HUES6 (cell line): ENCODE measurements at regions not wholly inside any gene's neighbourhood (a gene's known extent, or its start where the extent isn't known, plus 50 kb on each side); places are given as distances from the start of the nearest gene placed in this dataset.

Experiments
- H3K27ac ChIP-seq: 2 replicates; pipeline ENCODE4 v1.7.0; 2013; ENCODE audit warnings: low read depth, mild to moderate bottlenecking, low read length, inconsistent platforms
- H3K27me3 ChIP-seq: 2 replicates; pipeline ENCODE4 v1.6.1; 2013; ENCODE audit warnings: low read length; ENCODE audit not compliant: control insufficient read depth, insufficient read depth
- H3K36me3 ChIP-seq: 2 replicates; pipeline ENCODE4 v1.6.1; 2013; ENCODE audit warnings: low read length; ENCODE audit not compliant: control insufficient read depth, insufficient read depth
- H3K4me1 ChIP-seq: 2 replicates; pipeline ENCODE4 v1.6.1; 2013; ENCODE audit warnings: low read length; ENCODE audit not compliant: control insufficient read depth, insufficient read depth
- H3K4me3 ChIP-seq: 2 replicates; pipeline ENCODE4 v1.5.1; 2013; ENCODE audit warnings: low read depth, low read length
- H3K9ac ChIP-seq: one replicate; pipeline ENCODE4 v1.6.1; 2013; ENCODE audit warnings: mild to moderate bottlenecking, low read length
- H3K9me3 ChIP-seq: 2 replicates; pipeline ENCODE4 v1.6.1; 2013; ENCODE audit warnings: low read depth, low read length; ENCODE audit not compliant: control insufficient read depth, insufficient read depth

DNA sequence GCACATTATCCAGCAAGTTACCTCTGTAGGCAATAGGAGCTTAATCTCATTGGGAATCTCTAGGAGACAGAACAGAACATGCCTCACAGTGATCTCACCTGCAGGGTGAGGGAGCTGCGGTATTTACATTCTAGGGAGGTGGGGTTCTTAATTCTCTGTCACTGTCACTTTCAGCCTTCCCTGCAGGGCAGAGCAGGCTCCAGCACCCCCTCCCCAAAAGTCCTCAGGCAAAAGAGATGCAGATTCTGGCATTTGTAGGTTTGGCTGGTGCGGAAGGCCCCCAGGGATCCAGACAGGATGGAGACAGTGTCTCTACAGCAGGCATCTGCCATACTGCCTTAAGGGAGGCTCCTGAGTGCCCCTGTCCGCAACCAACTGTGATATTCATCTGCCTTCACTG, 166.4 kb upstream of the ATP6AP2 start:
- no peak overlapping the region for H3K9ac ChIP-seq
- H3K36me3 ChIP-seq, result no peaks in the 10 kb centered on the region
- H3K4me1 ChIP-seq, result peaks cover 23% of the 10 kb centered on the region
- no peaks in the 10 kb centered on the region for H3K27me3 ChIP-seq
- H3K27ac ChIP-seq, result no peak overlapping the region
- no peak overlapping the region for H3K4me3 ChIP-seq
- peaks cover 8% of the 10 kb centered on the region for H3K9me3 ChIP-seq

DNA sequence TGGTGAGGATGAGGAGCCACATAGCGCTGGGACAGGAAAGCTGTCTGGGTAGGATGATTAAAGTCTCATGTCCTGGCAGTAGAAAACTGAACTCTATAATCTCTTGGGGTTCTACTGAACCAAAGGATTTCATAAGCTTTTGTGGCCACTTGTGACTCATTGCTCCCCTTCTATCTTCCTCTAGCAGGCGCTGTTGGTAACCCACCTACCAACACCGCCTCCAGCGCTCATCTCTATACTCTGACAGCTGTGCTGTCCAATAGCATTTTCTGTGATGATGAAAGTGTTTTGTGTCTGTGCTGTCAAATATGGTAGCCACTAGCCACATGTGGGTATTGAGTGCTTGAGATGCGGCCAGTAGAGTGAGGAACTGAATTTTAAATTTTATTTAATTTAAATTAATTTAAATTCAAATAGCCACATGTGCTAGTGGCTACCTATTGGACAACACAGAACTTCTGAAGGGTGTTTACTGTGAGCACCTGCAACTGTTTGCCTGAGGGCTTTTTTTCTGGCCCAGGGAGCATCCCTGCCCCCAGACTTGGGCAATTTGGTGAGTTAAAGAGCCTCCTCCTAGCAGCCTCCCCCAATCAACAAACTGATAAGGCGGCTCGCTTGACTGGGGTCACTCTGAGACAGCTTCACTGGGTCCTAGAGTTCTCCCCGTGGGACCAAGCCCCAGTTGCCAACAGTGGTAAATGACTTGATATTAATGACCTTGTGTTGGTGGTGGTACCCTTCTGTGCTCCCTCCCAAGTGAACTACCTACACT, 169.2 kb upstream of the ATP6AP2 start:
- H3K36me3 ChIP-seq, result no peaks in the 10 kb centered on the region
- H3K9me3 ChIP-seq, result peaks cover 23% of the 10 kb centered on the region
- peaks cover 23% of the 10 kb centered on the region for H3K4me1 ChIP-seq
- H3K9ac ChIP-seq, result no peak overlapping the region
- H3K27me3 ChIP-seq, result no peaks in the 10 kb centered on the region
- no peak overlapping the region for H3K27ac ChIP-seq
- no peak overlapping the region for H3K4me3 ChIP-seq

DNA sequence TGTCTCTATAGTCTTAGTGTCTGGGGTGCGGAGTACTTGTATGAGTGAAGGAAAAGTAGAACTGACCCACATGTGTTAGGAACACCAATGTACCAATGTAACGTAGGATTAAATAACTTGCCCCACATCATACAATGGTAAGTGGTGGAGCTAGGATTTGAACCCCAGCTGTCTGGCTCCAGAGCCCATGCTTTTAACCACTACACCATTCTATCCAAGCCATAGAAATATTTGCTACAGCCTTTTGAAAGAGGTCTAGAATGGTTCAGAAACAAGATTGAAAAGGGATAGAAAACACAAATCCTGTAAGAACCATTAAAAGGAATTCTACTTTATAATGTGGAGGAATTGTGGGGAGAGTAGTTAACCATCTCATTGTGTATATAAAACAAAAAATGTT, 169.9 kb upstream of the ATP6AP2 start:
- Histone ChIP-seq H3K27me3 (no peaks in the 10 kb centered on the region), H3K9ac (no peak overlapping the region), H3K27ac (no peak overlapping the region), H3K9me3 (peaks cover 23% of the 10 kb centered on the region), H3K36me3 (no peaks in the 10 kb centered on the region), H3K4me1 (peaks cover 23% of the 10 kb centered on the region), H3K4me3 (no peak overlapping the region)

DNA sequence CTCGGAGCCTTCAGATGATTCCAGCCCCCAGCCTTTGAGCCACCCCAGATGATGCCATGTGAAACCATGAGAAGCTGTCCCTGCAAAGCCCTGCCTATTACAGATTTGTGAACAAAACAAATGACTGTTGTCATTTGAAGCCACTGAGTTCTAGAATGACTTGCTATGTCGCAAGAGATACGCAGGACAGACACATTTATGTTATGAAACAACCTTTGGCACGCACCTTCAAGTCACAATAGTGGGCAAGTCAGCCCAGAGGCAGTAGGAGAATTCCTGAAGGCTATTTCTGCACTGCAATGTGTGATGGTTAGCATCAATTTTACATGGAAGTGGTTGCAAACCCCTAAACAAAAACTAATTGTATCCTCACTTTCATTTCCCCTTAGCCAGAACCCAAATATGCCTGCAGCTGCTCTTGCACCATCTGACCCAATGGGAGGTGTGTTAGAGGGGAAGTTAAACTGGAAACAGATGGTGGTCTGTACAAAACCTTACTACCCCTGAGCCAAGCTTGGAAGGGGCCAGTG, 174.4 kb upstream of the ATP6AP2 start:
- no peak overlapping the region for H3K4me3 ChIP-seq
- H3K36me3 ChIP-seq, result no peaks in the 10 kb centered on the region
- no peak overlapping the region for H3K9ac ChIP-seq
- H3K4me1 ChIP-seq, result peaks cover 13% of the 10 kb centered on the region; the same call in 1 of the 2 replicates
- no peaks in the 10 kb centered on the region for H3K27me3 ChIP-seq
- peaks cover 23% of the 10 kb centered on the region for H3K9me3 ChIP-seq
- no peak overlapping the region for H3K27ac ChIP-seq

DNA sequence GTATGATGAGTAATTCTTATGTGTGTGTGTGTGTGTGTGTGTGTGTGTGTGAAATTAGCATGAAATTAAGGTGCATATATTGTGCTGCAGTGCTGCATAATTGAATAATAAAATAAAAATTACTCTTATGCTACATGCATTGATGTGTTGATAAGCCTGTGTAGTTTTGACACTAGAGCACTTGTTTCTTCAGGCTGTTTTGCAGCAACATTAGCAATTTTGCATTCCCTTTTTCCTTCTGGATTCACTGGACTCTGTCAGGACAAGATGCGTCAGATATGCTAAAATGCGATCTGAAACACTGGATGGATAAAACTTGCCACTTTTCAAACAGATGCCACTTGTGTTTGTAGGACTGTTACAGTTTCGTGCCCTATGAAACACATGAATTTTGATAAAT, 175.4 kb upstream of the ATP6AP2 start:
- Histone ChIP-seq H3K4me1 (peaks cover 13% of the 10 kb centered on the region; the same call in 1 of the 2 replicates), H3K9me3 (peaks cover 26% of the 10 kb centered on the region), H3K27me3 (no peaks in the 10 kb centered on the region), H3K27ac (no peak overlapping the region), H3K36me3 (no peaks in the 10 kb centered on the region), H3K9ac (no peak overlapping the region), H3K4me3 (no peak overlapping the region)

DNA sequence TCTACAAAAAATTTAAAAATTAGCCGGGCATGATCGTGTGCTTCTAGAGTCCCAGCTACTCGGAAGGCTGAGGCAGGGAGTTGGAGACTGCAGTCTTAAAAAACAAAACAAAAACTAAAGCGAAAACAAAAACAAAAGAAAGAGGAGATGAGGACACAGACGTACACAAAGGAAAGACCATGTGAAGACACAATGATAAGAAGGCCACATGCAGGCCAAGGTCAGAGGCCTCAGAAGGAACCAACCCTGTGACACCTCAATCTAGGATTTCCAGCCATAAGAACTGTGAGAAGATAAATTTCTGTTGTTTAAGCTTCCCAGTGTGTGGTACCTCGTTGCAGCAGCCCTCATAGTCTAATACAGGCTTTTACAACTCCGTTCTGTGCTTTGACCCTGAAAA, 177.0 kb upstream of the ATP6AP2 start:
- Histone ChIP-seq H3K27ac (no peak overlapping the region), H3K27me3 (no peaks in the 10 kb centered on the region), H3K9ac (no peak overlapping the region), H3K4me1 (peaks cover 13% of the 10 kb centered on the region; the same call in 1 of the 2 replicates), H3K36me3 (no peaks in the 10 kb centered on the region), H3K9me3 (peaks cover 18% of the 10 kb centered on the region), H3K4me3 (no peak overlapping the region)

DNA sequence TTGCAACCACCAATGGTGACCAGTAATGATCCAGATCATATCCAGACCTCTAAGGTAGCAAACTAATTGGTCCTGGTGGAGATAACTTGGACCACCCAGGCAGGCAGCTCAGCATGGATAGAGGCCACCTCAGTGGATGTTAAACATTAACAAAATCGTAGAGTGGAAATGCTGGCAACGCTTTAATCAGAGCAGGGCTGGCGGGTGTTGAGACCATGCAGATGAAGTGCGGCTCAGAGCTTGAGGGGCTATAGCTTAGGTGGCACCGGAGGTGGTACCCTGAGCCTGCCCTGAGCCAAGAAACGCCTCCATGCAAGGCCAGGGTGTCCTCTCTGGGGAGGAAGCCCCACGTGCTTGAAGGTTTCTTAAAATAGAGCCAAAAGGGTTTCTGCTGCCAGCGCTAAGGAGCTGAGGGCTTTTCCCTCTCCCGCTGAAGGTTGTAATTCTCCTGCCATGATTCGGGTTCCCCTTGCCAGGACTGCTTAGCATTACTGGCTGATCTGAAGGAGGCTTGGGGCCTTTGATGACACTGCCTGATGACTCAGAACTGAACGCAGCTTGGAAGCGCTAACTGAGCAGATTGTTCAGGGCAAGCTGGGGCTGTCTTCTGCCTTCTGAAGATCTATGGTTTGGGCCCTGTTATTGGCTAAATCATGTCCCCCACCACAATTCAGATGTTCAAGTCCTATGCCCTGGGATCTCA, 177.8 kb upstream of the ATP6AP2 start:
- no peak overlapping the region for H3K9ac ChIP-seq
- H3K4me3 ChIP-seq, result no peak overlapping the region
- H3K9me3 ChIP-seq, result peaks cover 18% of the 10 kb centered on the region; the same call in 1 of the 2 replicates
- H3K36me3 ChIP-seq, result no peaks in the 10 kb centered on the region
- H3K4me1 ChIP-seq, result peaks cover 13% of the 10 kb centered on the region; the same call in 1 of the 2 replicates
- H3K27ac ChIP-seq, result no peak overlapping the region
- H3K27me3 ChIP-seq, result no peaks in the 10 kb centered on the region

DNA sequence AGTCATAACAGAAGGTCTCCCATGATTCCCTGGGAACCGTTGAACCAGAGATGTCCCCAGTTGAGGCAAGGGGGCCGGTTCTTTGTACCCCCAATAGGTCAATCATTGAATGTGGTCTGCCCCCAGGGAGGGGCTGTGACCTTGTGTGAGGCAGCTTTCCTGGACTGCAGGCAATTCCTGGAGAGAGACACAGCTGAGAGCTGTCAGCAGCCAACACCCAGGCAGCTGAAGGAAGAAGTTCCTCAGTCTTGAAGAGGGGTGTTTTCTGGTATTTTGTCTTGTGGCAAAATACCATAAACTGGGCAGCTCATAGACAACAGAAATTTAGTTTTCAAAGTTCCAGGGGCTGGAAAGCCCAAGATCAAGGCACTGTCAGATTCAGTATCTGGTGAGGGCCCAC, 185.7 kb upstream of the ATP6AP2 start:
- Histone ChIP-seq H3K4me1 (no peaks in the 10 kb centered on the region), H3K9me3 (peaks cover 25% of the 10 kb centered on the region), H3K9ac (no peak overlapping the region), H3K4me3 (no peak overlapping the region), H3K27ac (no peak overlapping the region), H3K27me3 (no peaks in the 10 kb centered on the region), H3K36me3 (no peaks in the 10 kb centered on the region)

DNA sequence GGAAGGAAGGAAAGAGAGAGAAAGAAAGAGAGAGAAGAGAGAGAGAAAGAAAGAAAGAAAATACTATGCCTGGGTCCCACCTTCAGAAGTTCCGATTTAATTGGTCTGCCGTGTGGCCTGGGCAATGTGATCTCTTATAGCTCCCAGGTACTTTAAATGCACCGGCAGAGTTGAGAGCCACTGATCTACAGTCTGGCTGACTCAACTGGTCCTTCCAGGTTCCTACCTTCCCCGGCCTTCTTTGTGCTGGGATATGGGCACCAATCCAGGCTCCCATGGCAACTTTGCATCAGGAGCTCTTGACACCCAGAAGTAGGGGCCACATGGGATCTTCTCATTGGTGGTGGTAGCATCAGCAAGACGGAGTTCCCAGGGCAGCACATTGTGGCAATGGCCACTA, 186.5 kb upstream of the ATP6AP2 start:
- Histone ChIP-seq H3K4me1 (no peaks in the 10 kb centered on the region), H3K9me3 (peaks cover 22% of the 10 kb centered on the region), H3K27ac (no peak overlapping the region), H3K4me3 (no peak overlapping the region), H3K27me3 (no peaks in the 10 kb centered on the region), H3K9ac (no peak overlapping the region), H3K36me3 (no peaks in the 10 kb centered on the region)

DNA sequence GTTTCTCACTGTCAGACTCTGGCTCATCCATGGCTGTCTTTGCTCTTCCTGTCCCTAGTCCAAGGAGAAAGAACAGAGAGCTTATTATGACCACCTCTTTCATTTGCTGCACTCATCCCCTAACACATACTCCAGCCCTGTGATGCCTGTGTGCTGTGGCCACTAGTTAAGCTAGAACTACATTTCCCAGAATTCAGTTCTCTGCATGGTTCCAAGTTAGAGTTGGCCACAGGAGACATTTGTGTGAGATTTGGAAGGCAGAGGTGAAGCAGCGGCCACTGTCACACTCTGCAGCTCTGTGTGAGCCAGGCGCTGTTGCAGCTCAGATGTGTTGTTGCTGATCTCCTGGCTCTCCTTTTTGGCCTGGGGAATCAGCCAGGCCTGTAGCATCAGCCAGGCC, 188.2 kb upstream of the ATP6AP2 start:
- no peak overlapping the region for H3K9ac ChIP-seq
- H3K9me3 ChIP-seq, result peaks cover 13% of the 10 kb centered on the region
- H3K27ac ChIP-seq, result no peak overlapping the region
- no peaks in the 10 kb centered on the region for H3K4me1 ChIP-seq
- H3K4me3 ChIP-seq, result no peak overlapping the region
- no peaks in the 10 kb centered on the region for H3K27me3 ChIP-seq
- no peaks in the 10 kb centered on the region for H3K36me3 ChIP-seq

DNA sequence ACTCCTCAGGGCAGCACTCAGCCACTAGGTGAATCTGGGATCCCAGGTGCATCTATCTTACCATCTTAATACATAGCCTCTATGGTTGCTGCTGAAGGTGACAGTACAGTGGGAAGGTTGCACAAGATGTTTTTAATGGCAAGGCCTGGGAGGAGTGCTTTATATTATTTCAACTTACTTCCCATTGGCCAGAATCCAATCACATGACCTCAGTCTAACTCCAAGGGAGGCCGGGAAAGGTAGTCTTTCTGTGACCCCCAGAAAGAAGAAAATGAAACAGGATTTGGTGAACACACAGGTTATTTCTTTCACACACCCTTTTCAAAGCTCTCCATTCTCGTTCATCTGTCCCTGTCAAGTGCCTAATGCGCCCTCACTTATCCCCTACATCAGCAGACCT, 189.1 kb upstream of the ATP6AP2 start:
- H3K4me1 ChIP-seq, result no peaks in the 10 kb centered on the region
- peaks cover 8% of the 10 kb centered on the region; the same call in 1 of the 2 replicates for H3K9me3 ChIP-seq
- H3K9ac ChIP-seq, result no peak overlapping the region
- no peaks in the 10 kb centered on the region for H3K27me3 ChIP-seq
- no peak overlapping the region for H3K4me3 ChIP-seq
- no peak overlapping the region for H3K27ac ChIP-seq
- H3K36me3 ChIP-seq, result no peaks in the 10 kb centered on the region
